Fibroblast of mammary gland (primary cell): ENCODE measurements at regions not wholly inside any gene's neighbourhood (a gene's known extent, or its start where the extent isn't known, plus 50 kb on each side); places are given as distances from the start of the nearest gene placed in this dataset.

ENCODE experiments used
- DNase-seq: peaks from one replicate; pipeline ENCODE4 v3.0.0-alpha.2; 2010; ENCODE audit warnings: low read depth
- H3K4me3 ChIP-seq: 2 replicates; pipeline ENCODE4 v1.5.1; 2011; ENCODE audit warnings: low read depth, mild to moderate bottlenecking, low read length, moderate library complexity; ENCODE audit not compliant: control insufficient read depth
- CTCF ChIP-seq: conservative IDR thresholded peaks from 2 replicates; pipeline ENCODE4 v1.5.1; 2011; ENCODE audit warnings: low read depth, low read length, inconsistent platforms; ENCODE audit not compliant: control insufficient read depth, insufficient read depth

- no peak for TF ChIP-seq CTCF
- DNase-seq = no peak
- no peak overlapping the region for H3K4me3 ChIP-seq
These were observed 439.0 kb upstream of the PLXNA2 start for GRCh38 chr1:208683141-208683540.

DNA sequence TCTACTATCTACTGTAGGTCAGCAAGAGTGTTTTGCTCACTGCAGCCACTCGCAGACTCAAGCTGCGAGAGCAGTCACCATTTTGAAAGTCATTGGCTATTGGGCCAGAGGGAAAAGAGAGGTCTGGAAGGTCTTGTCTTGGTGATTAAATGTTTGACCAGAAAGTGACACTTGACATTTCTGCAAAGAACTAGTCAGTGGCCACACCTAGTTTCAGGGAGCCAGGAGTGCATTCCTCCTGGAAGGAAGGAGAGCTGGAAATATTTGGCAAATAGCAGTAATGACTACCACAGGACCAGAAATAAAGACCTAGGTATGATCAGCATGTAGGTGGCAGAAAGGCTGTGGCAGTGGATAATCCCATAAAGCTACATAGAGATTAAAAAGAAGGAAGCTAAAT lies 440.0 kb upstream of the PLXNA2 start:
- H3K4me3 ChIP-seq = no peak overlapping the region
- no peak for DNase-seq
- no peak for TF ChIP-seq CTCF

GRCh38 chr1:208686592-208686991 lies 442.4 kb upstream of the PLXNA2 start:
- no peak for TF ChIP-seq CTCF
- H3K4me3 ChIP-seq = no peak overlapping the region
- no peak for DNase-seq

DNA sequence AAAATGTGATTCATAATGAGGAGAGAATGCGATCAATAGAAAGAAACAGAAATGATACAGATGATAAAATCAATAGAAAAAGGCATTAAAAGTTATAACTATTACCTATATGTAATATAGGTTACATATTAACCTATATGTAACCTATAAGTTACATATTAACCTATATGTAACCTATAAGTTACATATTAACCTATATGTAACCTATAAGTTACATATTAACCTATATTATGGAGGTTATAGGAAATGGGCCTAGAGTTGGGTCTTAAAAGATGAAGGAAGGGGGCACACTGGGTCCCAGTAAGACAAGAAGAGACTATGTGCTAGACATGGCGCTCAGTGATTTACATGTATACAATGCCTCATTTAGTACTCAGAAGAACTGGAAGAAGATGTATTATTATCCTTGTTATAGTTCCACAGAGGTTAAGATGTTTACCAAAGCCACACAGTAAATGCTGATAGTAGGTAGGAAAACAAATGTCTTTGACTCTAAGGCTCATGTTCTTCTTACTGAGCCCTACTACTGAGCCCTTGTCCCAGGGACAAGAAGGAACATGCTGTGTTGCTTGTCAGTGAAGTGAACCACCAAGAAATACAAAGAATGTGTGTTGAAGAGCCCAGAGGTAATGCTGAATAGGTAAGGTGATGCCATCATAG lies 444.6 kb upstream of the PLXNA2 start:
- TF ChIP-seq CTCF = no peak
- no peak overlapping the region for H3K4me3 ChIP-seq
- no peak for DNase-seq

GRCh38 chr1:208691012-208691411 lies 446.8 kb upstream of the PLXNA2 start:
- DNase-seq = no peak
- H3K4me3 ChIP-seq = no peak overlapping the region
- TF ChIP-seq CTCF = no peak

DNA sequence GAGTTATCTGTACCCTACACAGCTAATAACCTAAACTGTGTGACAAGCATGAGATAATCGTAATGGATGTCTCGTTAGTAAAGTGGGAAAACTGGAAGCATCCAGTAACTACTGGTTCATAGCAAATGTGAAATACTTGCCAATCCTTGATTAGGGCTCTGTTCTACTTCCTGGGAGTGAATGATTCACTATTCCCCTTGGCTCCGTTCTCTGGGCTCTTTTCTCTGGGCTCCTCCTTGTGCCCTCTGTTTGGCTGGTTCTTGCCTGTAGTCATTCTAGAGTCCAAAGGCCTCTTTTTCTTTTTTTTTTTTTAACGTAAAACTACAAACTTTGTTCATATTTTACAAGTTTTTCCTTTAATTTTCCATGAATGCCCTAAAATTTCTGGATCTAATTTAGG lies 465.8 kb upstream of the PLXNA2 start:
- H3K4me3 ChIP-seq = no peak overlapping the region
- no peak for TF ChIP-seq CTCF
- no peak for DNase-seq

DNA sequence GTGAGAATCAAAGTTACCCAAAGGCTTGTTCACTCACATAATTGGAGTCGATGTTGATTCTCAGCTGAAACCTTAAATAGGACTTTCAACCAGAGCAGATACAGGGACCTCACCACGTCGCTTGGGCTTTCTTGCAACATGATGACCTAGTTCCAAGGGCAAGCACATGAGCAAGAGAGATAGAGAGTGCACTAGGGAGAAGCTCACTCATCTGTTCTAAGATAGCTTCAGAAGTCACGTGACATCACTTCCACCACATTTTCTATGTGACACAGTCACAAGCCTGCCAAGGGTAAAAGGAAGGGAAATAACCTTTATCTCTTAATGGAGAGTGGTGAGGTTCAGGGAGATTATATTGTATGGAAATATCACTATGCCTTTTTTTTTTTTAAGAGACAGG lies 470.1 kb upstream of the PLXNA2 start:
- DNase-seq = no peak
- TF ChIP-seq CTCF = no peak
- H3K4me3 ChIP-seq = no peak overlapping the region
